Suprapubic skin (tissue), 4 donors: ENCODE measurements at regions not wholly inside any gene's neighbourhood (a gene's known extent, or its start where the extent isn't known, plus 50 kb on each side); places are given as distances from the start of the nearest gene placed in this dataset.

Experiments
- DNase-seq, 2 donors: peaks; one replicate each; pipeline ENCODE4 v3.0.0-alpha.2; 2019; ENCODE audit warnings: low spot score in 2 of 2
- H3K27ac ChIP-seq: fragments of 200-600 bp; sonication (generic); one replicate; pipeline ENCODE4 v1.5.1; 2019
- H3K27me3 ChIP-seq: fragments of 200-600 bp; sonication (generic); one replicate; pipeline ENCODE4 v1.5.1; 2019
- H3K36me3 ChIP-seq: fragments of 200-600 bp; sonication (generic); one replicate; pipeline ENCODE4 v1.5.1; 2019
- H3K4me1 ChIP-seq: fragments of 200-600 bp; sonication (generic); one replicate; pipeline ENCODE4 v1.5.1; 2019
- H3K4me3 ChIP-seq: fragments of 200-600 bp; sonication (generic); one replicate; pipeline ENCODE4 v1.5.1; 2019; ENCODE audit warnings: mild to moderate bottlenecking
- H3K9me3 ChIP-seq: fragments of 200-600 bp; sonication (generic); one replicate; pipeline ENCODE4 v1.5.1; 2019
- EP300 ChIP-seq: sonication (generic); formaldehyde crosslinking; IDR thresholded peaks from one replicate; pipeline ENCODE4 v1.6.1; 2017; ENCODE audit warnings: antibody characterized with exemption
- POLR2A ChIP-seq, 2 donors: fragments of 450-650 bp; IDR thresholded peaks; one replicate each; pipeline ENCODE4 v1.6.1; 2017; ENCODE audit warnings: antibody characterized with exemption in 2 of 2, mild to moderate bottlenecking in 2 of 2, moderate library complexity in 2 of 2
- POLR2AphosphoS5 ChIP-seq, 3 donors: sonication (generic); formaldehyde crosslinking; IDR thresholded peaks; one replicate each; pipeline ENCODE4 v1.6.1; 2017; ENCODE audit warnings: antibody characterized with exemption in 3 of 3
- WGBS: methylation state at CpG from one replicate; pipeline ENCODE4 v1.1.5; 2018; 5-methylcytosine and 5-hydroxymethylcytosine counted together
- TF ChIP-seq, protein P1 (sequence below), 2 donors: fragments of 200-600 bp in 1 of 2; fragments of 450-650 bp in 1 of 2; sonication (generic) in 1 of 2; IDR thresholded peaks; one replicate each; pipeline ENCODE4 v1.5.1; 2016 to 2019; ENCODE audit warnings: antibody characterized with exemption in 2 of 2, mild to moderate bottlenecking in 1 of 2, moderate library complexity in 1 of 2

DNA sequence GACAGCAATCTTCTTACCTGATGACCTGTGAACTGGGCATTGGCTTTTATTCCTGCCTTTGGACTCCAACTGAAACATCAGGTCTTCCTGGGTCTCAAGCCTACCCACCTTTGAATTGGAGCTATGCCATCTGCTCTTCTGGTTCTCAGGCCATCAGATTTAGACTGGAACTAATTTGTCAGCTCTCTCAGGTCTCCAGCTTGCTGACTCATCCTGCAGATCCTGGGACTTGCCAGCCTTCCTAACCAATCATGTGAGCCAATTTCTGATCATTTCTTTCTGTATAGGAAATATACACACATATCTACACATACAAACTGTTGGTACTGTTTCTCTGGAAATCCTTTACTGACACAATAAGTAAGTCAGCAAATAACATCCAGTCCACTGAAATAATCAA is 65.3 kb upstream of the TSPAN8 start:
- no peak overlapping the region for H3K4me3 ChIP-seq
- H3K4me1 ChIP-seq, result peaks cover 3% of the 10 kb centered on the region
- no peaks in the 10 kb centered on the region for H3K36me3 ChIP-seq
- no peak overlapping the region for H3K27ac ChIP-seq
- DNase-seq, result no peak
- H3K27me3 ChIP-seq, result no peaks in the 10 kb centered on the region
- no peaks in the 10 kb centered on the region for H3K9me3 ChIP-seq
- TF ChIP-seq, protein P1, sequence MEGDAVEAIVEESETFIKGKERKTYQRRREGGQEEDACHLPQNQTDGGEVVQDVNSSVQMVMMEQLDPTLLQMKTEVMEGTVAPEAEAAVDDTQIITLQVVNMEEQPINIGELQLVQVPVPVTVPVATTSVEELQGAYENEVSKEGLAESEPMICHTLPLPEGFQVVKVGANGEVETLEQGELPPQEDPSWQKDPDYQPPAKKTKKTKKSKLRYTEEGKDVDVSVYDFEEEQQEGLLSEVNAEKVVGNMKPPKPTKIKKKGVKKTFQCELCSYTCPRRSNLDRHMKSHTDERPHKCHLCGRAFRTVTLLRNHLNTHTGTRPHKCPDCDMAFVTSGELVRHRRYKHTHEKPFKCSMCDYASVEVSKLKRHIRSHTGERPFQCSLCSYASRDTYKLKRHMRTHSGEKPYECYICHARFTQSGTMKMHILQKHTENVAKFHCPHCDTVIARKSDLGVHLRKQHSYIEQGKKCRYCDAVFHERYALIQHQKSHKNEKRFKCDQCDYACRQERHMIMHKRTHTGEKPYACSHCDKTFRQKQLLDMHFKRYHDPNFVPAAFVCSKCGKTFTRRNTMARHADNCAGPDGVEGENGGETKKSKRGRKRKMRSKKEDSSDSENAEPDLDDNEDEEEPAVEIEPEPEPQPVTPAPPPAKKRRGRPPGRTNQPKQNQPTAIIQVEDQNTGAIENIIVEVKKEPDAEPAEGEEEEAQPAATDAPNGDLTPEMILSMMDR (IDR thresholded peaks at IDR 0.05), result no peak
- TF ChIP-seq POLR2A (IDR thresholded peaks at IDR 0.05) (no peak), POLR2AphosphoS5 (IDR thresholded peaks at IDR 0.05) (no peak), EP300 (no peak)

DNA sequence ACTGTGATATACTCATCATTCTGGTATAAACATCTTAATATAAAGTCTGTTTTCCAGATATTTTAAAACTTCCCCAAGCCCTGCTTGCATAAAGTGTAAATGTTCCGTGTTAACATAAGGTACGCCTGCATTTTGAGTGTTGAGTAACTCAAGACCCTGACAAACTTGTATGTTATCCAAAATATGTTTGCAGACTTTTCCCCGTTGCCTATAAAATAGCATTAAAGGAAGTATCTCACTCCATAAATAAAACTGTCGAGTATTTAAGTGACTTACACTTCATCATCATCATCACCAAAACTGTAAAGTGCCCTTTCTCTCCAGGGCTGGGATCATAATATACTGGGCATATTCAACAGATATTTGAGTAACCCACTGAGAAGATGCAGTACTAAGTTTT is 64.6 kb upstream of the TSPAN8 start:
- no peaks in the 10 kb centered on the region for H3K36me3 ChIP-seq
- H3K27me3 ChIP-seq, result no peaks in the 10 kb centered on the region
- WGBS, result 92% methylated on average over 4 of the region's 4 CpGs
- no peak overlapping the region for H3K27ac ChIP-seq
- H3K4me3 ChIP-seq, result no peak overlapping the region
- TF ChIP-seq POLR2AphosphoS5 (IDR thresholded peaks at IDR 0.05), result no peak
- TF ChIP-seq POLR2A (IDR thresholded peaks at IDR 0.05), result no peak
- DNase-seq, result no peak
- peaks cover 3% of the 10 kb centered on the region for H3K4me1 ChIP-seq
- H3K9me3 ChIP-seq, result no peaks in the 10 kb centered on the region

DNA sequence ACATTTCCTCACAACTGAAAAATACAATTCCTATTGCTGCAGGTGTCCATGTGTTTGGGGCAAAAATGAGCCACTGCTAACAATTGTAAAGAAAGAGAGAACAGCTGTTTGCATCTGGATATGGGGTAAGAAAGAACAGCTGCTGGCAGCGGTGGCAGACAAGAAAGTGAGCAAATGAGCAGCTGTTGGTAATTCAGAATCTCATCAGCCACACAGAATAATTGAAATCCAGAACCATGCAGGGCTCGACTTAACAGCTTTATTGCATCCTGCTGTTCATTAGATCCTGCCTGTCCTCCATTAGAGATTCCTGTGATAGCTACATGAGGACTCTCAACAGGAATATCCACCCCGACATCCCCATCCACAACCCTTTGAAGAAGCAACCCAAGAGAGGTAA is 62.5 kb upstream of the TSPAN8 start:
- 78% methylated on average over 3 of the region's 3 CpGs for WGBS
- no peak overlapping the region for H3K4me3 ChIP-seq
- H3K27ac ChIP-seq, result no peak overlapping the region
- no peaks in the 10 kb centered on the region for H3K36me3 ChIP-seq
- DNase-seq, result no peak
- no peaks in the 10 kb centered on the region for H3K27me3 ChIP-seq
- TF ChIP-seq EP300 (no peak), POLR2AphosphoS5 (IDR thresholded peaks at IDR 0.05) (no peak)
- peaks cover 3% of the 10 kb centered on the region for H3K4me1 ChIP-seq
- no peaks in the 10 kb centered on the region for H3K9me3 ChIP-seq

DNA sequence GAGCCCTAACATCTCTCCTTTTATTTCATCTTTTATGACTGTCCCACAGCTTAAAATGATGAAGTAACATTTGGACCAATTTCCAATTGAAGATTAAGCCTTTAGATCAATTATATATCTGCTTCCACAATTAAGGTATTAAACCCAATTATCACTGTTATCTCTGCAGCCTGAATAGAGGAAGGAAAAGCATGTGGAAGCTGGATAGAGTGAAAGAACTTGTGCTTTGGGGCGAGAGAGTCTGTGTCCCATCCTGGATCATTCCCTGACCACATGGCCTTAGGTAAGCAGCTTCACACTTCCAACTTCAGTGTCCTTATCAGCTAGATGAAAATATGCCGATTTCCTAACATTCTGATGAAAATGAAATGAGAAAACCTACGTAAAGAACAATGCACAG is 61.4 kb upstream of the TSPAN8 start:
- no peaks in the 10 kb centered on the region for H3K9me3 ChIP-seq
- no peak overlapping the region for H3K4me3 ChIP-seq
- no peak for TF ChIP-seq EP300
- TF ChIP-seq, protein P1 (IDR thresholded peaks at IDR 0.05), result no peak
- no peak for TF ChIP-seq POLR2A (IDR thresholded peaks at IDR 0.05)
- TF ChIP-seq POLR2AphosphoS5 (IDR thresholded peaks at IDR 0.05), result no peak
- DNase-seq, result no peak
- WGBS, result 70% methylated on average over 3 of the region's 3 CpGs
- peaks cover 3% of the 10 kb centered on the region for H3K4me1 ChIP-seq
- H3K27me3 ChIP-seq, result no peaks in the 10 kb centered on the region
- no peak overlapping the region for H3K27ac ChIP-seq
- H3K36me3 ChIP-seq, result no peaks in the 10 kb centered on the region

DNA sequence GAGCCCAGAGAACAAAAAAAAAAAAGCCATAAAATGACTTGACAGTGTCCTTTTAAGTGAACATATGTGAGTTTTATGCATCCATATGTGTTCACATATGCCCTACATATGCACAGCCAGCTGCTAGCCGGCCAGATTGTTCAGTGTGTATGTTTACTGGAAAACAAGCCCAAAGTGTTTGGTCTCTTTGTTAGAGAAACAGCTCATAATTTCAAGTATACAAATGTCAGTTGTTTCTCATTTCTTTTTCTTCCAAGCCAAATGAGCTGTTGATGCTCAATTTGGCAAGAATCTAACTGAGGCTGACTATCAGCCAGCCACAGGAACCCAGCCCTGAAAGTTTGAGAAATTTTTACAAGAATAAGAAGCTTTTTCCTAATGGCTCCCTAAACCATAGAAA is 60.8 kb upstream of the TSPAN8 start:
- Histone ChIP-seq H3K27ac (peak overlapping the region; percentile 48), H3K4me3 (no peak overlapping the region), H3K4me1 (peaks cover 3% of the 10 kb centered on the region), H3K36me3 (no peaks in the 10 kb centered on the region), H3K27me3 (no peaks in the 10 kb centered on the region), H3K9me3 (no peaks in the 10 kb centered on the region)
- WGBS, result 36% methylated on average over 1 of the region's 1 CpG
- DNase-seq, result no peak
- TF ChIP-seq POLR2A (IDR thresholded peaks at IDR 0.05), result no peak
- no peak for TF ChIP-seq EP300
- TF ChIP-seq, protein P1 (IDR thresholded peaks at IDR 0.05), result no peak
- no peak for TF ChIP-seq POLR2AphosphoS5 (IDR thresholded peaks at IDR 0.05)

DNA sequence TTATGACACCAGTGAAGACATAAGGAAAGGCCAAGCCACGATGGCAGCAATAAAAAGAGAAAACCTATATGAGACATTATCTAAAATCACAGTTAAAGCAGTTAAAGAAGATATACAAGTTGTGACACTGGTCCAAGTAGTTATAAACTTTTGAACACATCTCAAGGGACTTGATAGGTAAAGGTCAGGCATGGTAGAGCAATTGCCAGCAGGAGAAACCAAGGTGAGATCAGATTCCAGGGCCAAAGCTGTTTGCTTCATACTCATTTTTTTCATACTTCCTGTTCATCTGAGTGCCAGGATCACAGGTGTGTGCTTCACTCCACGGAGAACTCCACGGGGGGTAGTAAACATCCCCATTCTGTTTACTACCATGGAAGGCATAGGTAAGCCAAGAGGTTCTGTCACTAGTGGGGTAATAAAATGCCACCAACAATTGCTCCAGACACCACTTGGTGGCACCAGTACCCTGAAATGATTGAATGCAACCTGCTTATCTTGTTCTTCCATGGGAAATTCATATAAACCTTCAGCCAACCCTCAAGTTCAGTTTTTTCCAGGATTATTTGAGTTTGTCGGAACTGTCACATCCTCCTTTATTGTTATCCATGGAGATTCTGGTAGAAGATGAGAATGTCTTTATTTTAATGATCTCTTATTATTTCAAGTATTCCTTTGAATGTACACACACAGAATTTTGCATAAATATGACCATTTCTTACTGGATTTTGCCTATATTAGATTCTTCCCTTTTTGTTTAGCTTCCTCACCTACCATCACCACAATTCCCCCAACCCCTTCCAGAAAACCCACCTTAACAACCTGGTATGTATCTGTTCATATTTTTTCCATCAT is 59.2 kb upstream of the TSPAN8 start:
- Histone ChIP-seq H3K36me3 (no peaks in the 10 kb centered on the region), H3K4me3 (no peak overlapping the region), H3K27me3 (no peaks in the 10 kb centered on the region), H3K27ac (no peak overlapping the region), H3K9me3 (no peaks in the 10 kb centered on the region), H3K4me1 (peaks cover 3% of the 10 kb centered on the region)
- DNase-seq, result no peak
- 43% methylated on average over 4 of the region's 4 CpGs for WGBS
- TF ChIP-seq POLR2A (IDR thresholded peaks at IDR 0.05) (no peak), POLR2AphosphoS5 (IDR thresholded peaks at IDR 0.05) (no peak), EP300 (no peak)
- TF ChIP-seq, protein P1 (IDR thresholded peaks at IDR 0.05), result peak in 1 of 2 donors; percentile 38
